ENCODE measurements at regions not wholly inside any gene's neighbourhood (a gene's known extent, or its start where the extent isn't known, plus 50 kb on each side); places are given as distances from the start of the nearest gene placed in this dataset.
A peak's percentile ranks its signal among the peaks of the same experiment; 100 is the strongest.

GRCh38 chr14:28831126-28831525, 64.5 kb downstream of the FOXG1 start (continued):
- TF ChIP-seq SMAD2 (IDR thresholded peaks at IDR 0.05; ENCODE audit: low read depth, low read length), result no peak
- peak; percentile 57 for TF ChIP-seq ARID1B (IDR thresholded peaks at IDR 0.05)
- TF ChIP-seq CBFB (CRISPR knock-in tag; IDR thresholded peaks at IDR 0.05), result no peak
- TF ChIP-seq ATF3 (IDR thresholded peaks at IDR 0.05), result 0 out of 2 replicates have a peak, but pooled peaks have one; percentile 12
- no peak for TF ChIP-seq ATF3 (CRISPR knock-in tag; conservative IDR thresholded peaks at IDR 0.05)
- TF ChIP-seq CBFA2T2 (conservative IDR thresholded peaks at IDR 0.05), result 0 out of 2 replicates have a peak, but pooled peaks have one; percentile 19
- no peak for TF ChIP-seq HOXB6 (CRISPR knock-in tag; IDR thresholded peaks at IDR 0.05; ENCODE audit: borderline replicate concordance)
- TF ChIP-seq ZNF695 (CRISPR knock-in tag; IDR thresholded peaks at IDR 0.05), result no peak
- no peak for TF ChIP-seq E2F3 (CRISPR knock-in tag; IDR thresholded peaks at IDR 0.05)
- no peak for TF ChIP-seq SETDB1 (IDR thresholded peaks at IDR 0.05; ENCODE audit: low read length)
- no peak for TF ChIP-seq ZNF717 (CRISPR knock-in tag; IDR thresholded peaks at IDR 0.05)
- TF ChIP-seq DPF2 (IDR thresholded peaks at IDR 0.05), result 0 out of 2 replicates have a peak, but pooled peaks have one; percentile 32
- TF ChIP-seq LARP7 (IDR thresholded peaks at IDR 0.05), result no peak
- TF ChIP-seq ZBTB34 (CRISPR knock-in tag; IDR thresholded peaks at IDR 0.05), result no peak
- no peak for TF ChIP-seq SMARCC2 (IDR thresholded peaks at IDR 0.05; ENCODE audit: low read depth)
- no peak for TF ChIP-seq CLOCK (CRISPR knock-in tag; IDR thresholded peaks at IDR 0.05; ENCODE audit: borderline replicate concordance)
- TF ChIP-seq EP300 (IDR thresholded peaks at IDR 0.05; ENCODE audit: low read length), result peak; percentile 10; the same call in 1 of the 2 replicates
- TF ChIP-seq ZNF592 (IDR thresholded peaks at IDR 0.05), result no peak
- TF ChIP-seq NR1H2 (CRISPR knock-in tag; IDR thresholded peaks at IDR 0.05), result no peak
- TF ChIP-seq ZNF133 (CRISPR knock-in tag; IDR thresholded peaks at IDR 0.05), result no peak
- no peak for TF ChIP-seq ZNF232 (CRISPR knock-in tag; IDR thresholded peaks at IDR 0.05)
- TF ChIP-seq ZKSCAN1 (IDR thresholded peaks at IDR 0.05; ENCODE audit: low read depth, low read length), result no peak
- TF ChIP-seq TAL1 (IDR thresholded peaks at IDR 0.05), result no peak
- no peak for TF ChIP-seq CSDE1 (IDR thresholded peaks at IDR 0.05)
